ENCODE measurements at regions not wholly inside any gene's neighbourhood (a gene's known extent, or its start where the extent isn't known, plus 50 kb on each side); places are given as distances from the start of the nearest gene placed in this dataset.

GRCh38 chr6:104134876-104135275 is 724.8 kb downstream of the HACE1 start (continued):
- no peak for TF ChIP-seq IRF3 (IDR thresholded peaks at IDR 0.05; ENCODE audit: low read depth, low read length)
- TF ChIP-seq TAF1 (IDR thresholded peaks at IDR 0.05; ENCODE audit: borderline replicate concordance, low read depth, low read length): no peak
- no peak for TF ChIP-seq RAD21 (IDR thresholded peaks at IDR 0.05; ENCODE audit: low read length)
- TF ChIP-seq REST (IDR thresholded peaks at IDR 0.05; ENCODE audit: low read depth, low read length): no peak
- no peak for TF ChIP-seq GATA2 (CRISPR knock-in tag; IDR thresholded peaks at IDR 0.05)
- no peak for TF ChIP-seq ELF1 (IDR thresholded peaks at IDR 0.05)
- TF ChIP-seq, protein P1, sequence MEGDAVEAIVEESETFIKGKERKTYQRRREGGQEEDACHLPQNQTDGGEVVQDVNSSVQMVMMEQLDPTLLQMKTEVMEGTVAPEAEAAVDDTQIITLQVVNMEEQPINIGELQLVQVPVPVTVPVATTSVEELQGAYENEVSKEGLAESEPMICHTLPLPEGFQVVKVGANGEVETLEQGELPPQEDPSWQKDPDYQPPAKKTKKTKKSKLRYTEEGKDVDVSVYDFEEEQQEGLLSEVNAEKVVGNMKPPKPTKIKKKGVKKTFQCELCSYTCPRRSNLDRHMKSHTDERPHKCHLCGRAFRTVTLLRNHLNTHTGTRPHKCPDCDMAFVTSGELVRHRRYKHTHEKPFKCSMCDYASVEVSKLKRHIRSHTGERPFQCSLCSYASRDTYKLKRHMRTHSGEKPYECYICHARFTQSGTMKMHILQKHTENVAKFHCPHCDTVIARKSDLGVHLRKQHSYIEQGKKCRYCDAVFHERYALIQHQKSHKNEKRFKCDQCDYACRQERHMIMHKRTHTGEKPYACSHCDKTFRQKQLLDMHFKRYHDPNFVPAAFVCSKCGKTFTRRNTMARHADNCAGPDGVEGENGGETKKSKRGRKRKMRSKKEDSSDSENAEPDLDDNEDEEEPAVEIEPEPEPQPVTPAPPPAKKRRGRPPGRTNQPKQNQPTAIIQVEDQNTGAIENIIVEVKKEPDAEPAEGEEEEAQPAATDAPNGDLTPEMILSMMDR (IDR thresholded peaks at IDR 0.05): no peak

GRCh38 chr6:104130343-104130742 is 729.4 kb downstream of the HACE1 start:
- Histone ChIP-seq H4K20me1 (ENCODE audit: insufficient read depth) (no peaks in the 10 kb centered on the region), H3K9me2 (no peaks in the 10 kb centered on the region), H3K36me3 (replicated peaks in 1 of 2; ENCODE audit: control insufficient read depth in 1 of 2, insufficient read depth in 2 of 2, low read length in 1 of 2) (no peaks in the 10 kb centered on the region), H3K27me3 (ENCODE audit: insufficient read depth) (no peaks in the 10 kb centered on the region), H3K9ac (no peak overlapping the region), H3K4me1 (ENCODE audit: control insufficient read depth in 1 of 2, insufficient read depth in 2 of 2, low read depth in 1 of 2, low read length in 1 of 2) (no peaks in the 10 kb centered on the region), H3K4me3 (ENCODE audit: low read depth in 2 of 2, low read length in 1 of 2) (no peak overlapping the region), H2AFZ (ENCODE audit: low read depth) (no peak overlapping the region), H3K79me2 (ENCODE audit: insufficient read depth) (no peaks in the 10 kb centered on the region), H3K27ac (ENCODE audit: low read depth in 2 of 2, low read length in 1 of 2) (no peak overlapping the region), H3F3A (replicated peaks; ENCODE audit: insufficient read depth) (no peaks in the 10 kb centered on the region), H3K9me3 (no peaks in the 10 kb centered on the region), H3K4me2 (no peak overlapping the region)
- TF ChIP-seq GATA2 (CRISPR knock-in tag; IDR thresholded peaks at IDR 0.05) (no peak), EP300 (IDR thresholded peaks at IDR 0.05; ENCODE audit: borderline replicate concordance in 1 of 2, low read depth in 1 of 2, low read length in 1 of 2) (no peak), REST (IDR thresholded peaks at IDR 0.05; ENCODE audit: low read depth, low read length) (no peak), MXI1 (IDR thresholded peaks at IDR 0.05; ENCODE audit: low read depth, low read length) (no peak), FOSL2 (IDR thresholded peaks at IDR 0.05; ENCODE audit: borderline replicate concordance, low read depth) (no peak), TCF12 (IDR thresholded peaks at IDR 0.05) (no peak), ZBTB33 (IDR thresholded peaks at IDR 0.05; ENCODE audit: borderline replicate concordance, low read depth) (no peak), IRF3 (IDR thresholded peaks at IDR 0.05; ENCODE audit: low read depth, low read length) (no peak), YY1 (IDR thresholded peaks at IDR 0.05; ENCODE audit: low read depth) (no peak)
- TF ChIP-seq, protein P2, sequence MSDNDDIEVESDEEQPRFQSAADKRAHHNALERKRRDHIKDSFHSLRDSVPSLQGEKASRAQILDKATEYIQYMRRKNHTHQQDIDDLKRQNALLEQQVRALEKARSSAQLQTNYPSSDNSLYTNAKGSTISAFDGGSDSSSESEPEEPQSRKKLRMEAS (IDR thresholded peaks at IDR 0.05; ENCODE audit: low read depth): no peak
- POLR2A ChIA-PET: no interaction called here
- CTCF ChIA-PET: no interaction called here
- DNase-seq: no peak
